T-helper 22 cell (primary cell): ENCODE measurements at regions not wholly inside any gene's neighbourhood (a gene's known extent, or its start where the extent isn't known, plus 50 kb on each side); places are given as distances from the start of the nearest gene placed in this dataset.

Source experiments
- DNase-seq: peaks from one replicate; pipeline ENCODE4 v3.0.0-alpha.2; 2020; ENCODE audit warnings: low read depth

DNA sequence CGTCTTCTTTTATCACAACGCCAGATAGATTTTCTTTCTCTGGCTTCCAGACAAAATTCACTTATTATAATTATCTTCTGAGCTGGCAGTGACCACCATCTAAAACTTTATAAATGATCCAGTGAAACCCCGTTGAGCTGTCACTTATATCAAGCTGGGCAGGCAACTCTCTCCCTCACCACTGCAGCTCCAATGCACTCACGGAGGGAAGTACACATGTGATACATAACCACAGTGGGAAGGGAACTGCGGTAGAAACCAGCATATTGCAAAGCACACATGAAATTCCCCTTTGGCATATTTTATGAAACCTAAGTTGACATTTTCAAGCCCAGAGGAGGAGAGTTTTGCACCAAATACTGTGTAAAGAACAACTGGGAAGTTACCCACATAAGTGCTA is 536.9 kb downstream of the HACE1 start:
- DNase-seq, result no peak

- no peak for DNase-seq
These were observed 538.4 kb downstream of the HACE1 start for GRCh38 chr6:104321301-104321700.

- no peak for DNase-seq
These were observed 538.8 kb downstream of the HACE1 start for GRCh38 chr6:104320896-104321295.

DNA sequence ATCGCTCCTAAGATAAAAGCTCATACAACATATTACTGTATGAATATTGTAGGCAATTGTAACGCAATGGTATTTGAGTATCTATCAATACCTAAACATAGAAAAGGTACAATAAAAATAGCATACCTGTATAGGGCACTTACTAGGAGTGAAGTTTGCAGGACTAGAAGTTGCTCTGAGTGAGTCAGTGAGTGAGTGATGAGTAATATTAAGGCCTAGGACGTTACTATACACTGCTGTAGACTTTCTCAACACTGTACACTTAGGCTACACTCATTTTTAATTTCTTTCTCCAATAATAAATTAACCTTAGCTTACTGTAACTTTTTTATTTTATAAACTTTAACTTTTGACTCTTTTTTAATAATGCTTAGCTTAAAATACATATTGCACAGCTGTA is 546.9 kb downstream of the HACE1 start:
- no peak for DNase-seq

DNA sequence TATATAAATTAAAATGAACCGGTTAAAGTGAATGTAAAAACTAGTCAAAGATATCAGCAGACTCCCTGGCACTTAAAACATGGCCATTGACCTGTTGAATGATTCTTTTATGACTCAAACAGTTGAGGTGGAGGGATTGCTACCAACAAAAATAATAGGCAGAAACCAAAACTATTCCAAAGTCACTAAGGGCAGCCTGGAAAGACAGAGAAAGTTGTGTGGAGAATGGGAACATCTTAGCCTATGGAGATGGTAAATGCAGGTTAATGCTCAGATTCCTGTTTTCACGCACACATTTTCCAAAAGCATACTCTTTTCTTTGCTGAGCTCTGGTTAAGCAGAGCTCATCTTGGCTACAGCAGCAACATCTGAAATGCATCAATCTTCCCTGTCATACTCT is 553.5 kb downstream of the HACE1 start:
- DNase-seq, result no peak

GRCh38 chr6:104305206-104305605 is 554.5 kb downstream of the HACE1 start:
- no peak for DNase-seq

DNA sequence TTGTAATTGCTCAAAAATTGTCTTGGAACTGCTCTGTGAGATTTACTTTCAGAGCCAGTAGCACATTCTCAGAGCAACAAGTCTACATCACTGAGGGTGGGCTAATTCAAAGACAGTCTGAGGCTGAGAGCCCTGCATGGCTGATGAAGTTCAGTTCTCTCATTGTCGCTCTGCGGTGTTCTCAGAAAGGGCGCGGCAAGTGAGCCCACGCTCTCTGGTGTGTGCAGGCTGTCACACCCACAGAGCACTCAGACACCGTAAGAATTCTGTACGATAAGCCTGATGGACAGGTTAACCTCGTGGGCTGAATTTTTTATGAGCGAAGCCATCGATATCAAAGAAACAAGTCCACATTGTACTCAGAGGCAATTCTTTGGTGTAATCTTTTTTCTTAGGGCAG is 557.8 kb downstream of the HACE1 start:
- DNase-seq, result no peak

- DNase-seq, result no peak
These were observed 573.1 kb downstream of the HACE1 start for GRCh38 chr6:104286641-104287040.

GRCh38 chr6:104284872-104285271 is 574.8 kb downstream of the HACE1 start:
- no peak for DNase-seq

- no peak for DNase-seq
These were observed 577.1 kb downstream of the HACE1 start for GRCh38 chr6:104282581-104282980.

DNA sequence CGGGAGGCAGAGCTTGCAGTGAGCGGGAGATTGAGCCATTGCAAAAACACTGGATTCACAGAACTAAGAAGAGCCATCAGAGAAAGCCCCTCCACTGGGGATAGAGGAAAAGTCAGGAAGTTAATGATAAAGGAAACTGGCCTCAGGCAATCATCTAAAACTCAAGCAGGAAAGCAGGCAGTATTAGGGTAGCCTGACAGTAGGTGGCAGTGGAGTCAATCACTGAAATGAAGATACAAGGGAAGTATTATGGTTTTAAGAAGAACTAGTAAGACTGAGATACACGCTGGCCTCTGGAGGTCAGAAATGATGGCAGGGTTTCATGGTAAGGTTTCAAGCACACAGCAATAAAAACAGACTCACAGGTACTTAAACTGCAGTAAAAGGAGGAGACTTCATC is 578.3 kb downstream of the HACE1 start:
- DNase-seq, result no peak

DNA sequence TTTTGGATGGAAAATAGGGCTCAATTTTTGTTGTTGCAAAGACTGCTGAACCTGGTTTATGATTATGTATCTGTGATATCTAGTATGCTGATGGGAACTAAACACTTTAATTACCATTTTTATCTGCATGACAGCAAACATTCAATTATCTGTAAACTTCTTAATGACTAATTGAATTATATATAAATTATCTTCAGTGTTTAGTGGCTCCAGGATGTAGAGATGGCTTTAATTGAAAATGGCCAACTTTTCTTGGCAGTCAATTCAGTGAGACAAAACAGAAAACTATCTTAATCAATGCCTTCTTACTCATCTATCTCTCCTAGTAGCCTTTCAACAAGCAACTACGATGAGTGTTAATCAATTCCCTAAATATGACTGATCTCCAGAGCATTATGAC is 591.3 kb downstream of the HACE1 start:
- no peak for DNase-seq

GRCh38 chr6:104266922-104267321 is 592.8 kb downstream of the HACE1 start:
- DNase-seq, result no peak

DNA sequence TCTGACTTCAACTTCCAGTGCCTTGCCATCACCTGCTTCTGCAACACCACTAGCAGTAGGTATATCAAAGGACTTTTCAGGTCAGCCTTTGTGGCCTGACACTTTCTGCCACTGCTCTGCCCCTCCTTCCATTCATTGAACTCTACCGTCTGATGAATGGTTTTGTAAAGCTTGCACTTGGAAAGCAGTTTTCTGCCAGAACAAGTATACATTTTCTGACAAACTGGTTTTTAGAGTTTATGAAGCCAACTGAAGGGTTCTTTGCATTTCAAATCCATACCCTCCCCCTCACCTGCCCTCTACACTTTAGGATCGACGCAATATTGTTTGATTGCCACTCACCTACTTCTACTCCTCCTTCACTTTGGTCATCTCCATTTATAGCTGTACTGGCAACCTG is 603.1 kb downstream of the HACE1 start:
- no peak for DNase-seq

DNA sequence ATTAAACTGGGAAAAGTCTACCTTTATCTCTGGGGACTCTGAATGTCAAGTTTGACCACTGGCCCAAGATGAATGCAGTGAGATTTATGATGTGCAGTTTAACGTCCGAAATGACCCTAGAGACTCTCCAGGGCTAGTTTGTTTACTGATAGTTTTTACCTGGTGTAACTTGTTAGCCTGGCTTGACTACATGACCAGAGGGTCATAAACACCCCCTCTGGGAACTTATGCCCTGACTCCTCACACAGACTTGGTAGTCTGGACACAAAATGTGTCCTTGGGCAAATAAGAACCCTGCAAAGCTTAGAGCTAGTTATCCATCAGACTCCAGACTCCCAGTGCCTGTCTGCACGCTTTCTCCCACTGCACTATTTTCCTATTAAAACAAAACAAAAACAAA is 606.5 kb downstream of the HACE1 start:
- DNase-seq, result no peak

DNA sequence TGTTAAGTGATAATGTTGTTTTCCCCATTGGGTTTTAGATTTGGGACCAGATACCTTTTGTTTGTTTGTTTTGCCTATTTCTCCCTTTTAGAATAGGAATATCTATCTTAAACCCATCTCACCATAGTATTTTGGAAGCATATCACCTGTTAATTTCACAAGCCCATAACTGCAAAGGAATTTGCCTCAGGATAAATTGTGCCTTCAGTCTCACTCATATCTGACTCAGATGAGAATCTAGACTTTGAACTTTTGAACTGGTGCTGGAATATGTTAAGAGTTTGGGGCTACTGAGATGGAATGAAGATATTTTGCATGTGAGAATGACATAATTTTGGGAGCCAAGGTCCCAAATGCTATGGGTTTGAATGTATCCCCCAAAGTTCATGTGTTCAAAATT is 607.4 kb downstream of the HACE1 start:
- DNase-seq, result no peak

- DNase-seq, result no peak
These were observed 608.1 kb downstream of the HACE1 start for GRCh38 chr6:104251651-104252050.

DNA sequence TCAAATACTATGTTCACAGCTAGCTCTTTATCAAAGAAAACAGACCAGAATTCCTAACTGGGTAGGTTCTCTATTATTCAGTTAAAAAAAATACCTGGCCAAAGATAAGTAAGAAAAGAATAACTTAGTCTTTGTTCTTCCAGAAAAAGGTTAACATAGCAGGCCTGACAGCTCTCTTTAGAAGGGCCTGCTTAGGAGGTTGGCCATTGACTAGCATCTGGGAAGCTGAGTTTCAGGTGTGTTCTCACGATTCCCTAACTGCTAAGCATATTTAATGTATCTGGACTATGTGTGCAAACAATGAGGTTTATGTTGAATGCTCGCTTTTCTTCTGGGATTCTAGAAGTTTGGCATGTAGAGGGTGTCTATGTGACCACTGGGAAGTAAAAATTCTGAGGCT is 618.9 kb downstream of the HACE1 start:
- DNase-seq, result no peak

DNA sequence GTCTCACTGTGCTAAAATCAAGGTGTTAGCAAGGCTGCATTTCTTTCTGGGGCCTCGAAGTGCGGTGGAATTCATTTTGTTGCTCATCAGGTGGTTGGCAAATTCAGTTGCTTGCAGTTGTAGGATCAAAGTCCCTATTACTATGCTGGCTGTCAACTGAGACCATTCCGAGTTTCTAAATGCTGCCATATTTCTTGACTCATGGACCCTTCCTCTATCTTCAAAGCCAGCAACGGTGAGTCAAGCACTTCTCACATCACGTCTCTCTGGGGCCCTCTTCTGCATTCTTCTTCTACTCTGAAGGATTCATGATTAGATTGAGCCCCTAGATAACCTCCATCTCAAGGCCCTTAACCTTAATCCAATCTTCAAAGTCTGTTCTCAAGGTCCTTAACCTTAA is 619.7 kb downstream of the HACE1 start:
- DNase-seq, result no peak

DNA sequence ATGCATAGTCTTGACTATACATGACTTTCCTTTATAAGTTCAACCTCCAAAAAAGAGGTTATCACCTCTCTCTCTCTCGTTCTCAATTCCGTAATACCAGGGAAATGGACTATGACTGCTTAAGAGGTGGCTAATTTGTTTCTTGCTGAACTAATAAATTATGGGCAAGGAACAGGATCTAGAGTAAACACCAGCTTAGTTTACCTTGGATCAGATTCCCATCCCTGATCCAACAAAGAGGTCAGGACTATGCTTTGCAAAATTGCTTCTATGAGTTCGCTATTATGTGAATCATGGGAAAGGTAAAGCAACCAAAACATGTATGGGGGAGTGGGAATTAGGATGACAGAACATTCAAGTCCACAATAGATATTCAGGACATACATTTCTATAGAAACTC is 630.7 kb downstream of the HACE1 start:
- no peak for DNase-seq

DNA sequence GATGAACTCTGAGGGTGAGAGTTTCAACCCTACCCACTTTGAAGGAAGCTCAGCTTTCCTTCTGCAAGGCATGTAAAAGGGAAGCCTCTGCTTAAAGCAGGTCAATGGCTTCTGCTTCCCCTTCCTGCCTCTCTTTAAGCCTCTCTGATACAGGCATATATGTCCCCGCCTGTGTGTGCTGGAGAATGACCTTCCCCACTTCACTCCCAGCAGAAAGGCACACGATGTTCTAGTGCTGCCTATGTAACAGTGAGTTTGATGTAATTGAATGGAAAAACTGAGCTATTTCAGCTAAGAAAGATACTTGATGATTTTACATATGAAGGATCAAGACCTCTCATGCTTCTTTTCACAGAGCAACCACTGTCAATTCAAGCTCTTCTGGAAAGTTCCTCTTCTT is 632.2 kb downstream of the HACE1 start:
- DNase-seq, result no peak

DNA sequence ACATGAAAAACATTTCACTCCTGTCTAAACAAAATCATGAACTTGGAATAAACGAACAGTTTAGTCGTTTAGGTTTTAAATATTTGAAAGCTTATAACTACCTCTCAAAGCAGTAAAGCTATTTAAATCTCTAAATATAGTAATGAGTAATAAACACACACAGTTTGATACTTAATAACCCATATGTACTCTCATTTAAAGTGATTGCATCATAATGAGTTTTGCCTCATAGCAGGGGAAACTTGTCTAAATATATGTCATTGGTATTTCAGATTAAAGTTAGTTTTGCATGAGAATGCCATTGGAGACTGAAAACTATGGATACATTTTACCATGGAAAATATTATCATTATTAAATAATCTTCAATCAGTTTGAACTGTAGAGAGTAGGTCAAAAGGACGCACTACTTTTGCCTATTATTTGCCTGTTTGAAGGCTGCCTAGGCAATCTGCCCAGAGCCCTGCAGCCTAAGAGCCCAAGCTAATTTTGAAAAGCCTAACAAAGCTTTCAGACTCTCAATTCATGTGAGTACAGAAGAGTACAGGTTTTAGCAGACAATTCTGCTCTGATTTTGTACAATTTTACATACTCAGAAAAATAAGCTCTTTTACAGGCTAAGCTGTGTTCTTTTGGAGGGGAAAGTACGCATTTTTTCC is 632.8 kb downstream of the HACE1 start:
- no peak for DNase-seq

DNA sequence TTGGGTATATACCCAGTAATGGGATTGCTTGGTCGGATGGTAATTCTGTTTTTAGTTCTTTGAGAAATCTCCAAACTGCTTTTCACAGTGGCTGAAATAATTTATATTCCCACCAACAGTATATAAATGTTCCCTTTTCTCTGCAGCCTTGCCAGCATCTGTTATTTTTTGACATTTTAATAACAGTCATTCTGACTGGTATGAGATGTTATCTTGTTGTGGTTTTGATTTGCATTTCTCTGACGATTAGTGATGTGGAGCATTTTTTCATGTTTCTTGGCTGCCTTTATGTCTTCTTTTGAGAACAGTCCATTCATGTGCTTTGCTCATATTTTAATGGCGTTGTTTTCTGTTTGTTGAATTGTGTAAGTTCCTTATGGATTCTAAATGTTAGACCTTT is 641.6 kb downstream of the HACE1 start:
- DNase-seq, result no peak

DNA sequence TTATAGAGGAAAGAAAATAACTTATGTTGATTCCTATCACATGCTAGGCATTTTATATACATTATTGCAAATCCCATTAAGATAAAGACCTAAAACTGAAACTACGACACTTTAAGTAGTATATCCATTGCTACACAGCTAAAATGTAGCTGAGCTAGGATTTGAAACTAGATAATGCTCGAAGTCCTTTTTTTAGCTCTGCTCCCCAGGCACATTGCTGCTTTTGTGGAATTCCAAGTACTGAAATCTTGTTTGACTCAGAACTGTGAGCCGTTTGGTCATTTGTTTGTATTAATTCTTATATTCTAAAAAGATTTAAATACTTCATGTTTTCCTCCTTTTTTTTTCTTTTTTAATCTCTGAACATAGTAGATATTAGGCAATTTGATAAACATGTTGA is 644.8 kb downstream of the HACE1 start:
- DNase-seq, result no peak
